ENCODE measurements at regions not wholly inside any gene's neighbourhood (a gene's known extent, or its start where the extent isn't known, plus 50 kb on each side); places are given as distances from the start of the nearest gene placed in this dataset.

- TF ChIP-seq CTCF (conservative IDR thresholded peaks at IDR 0.05 in 1 of 2, IDR thresholded peaks at IDR 0.05 in 1 of 2; ENCODE audit: extremely low read depth in 1 of 2, insufficient read depth in 1 of 2, low read depth in 1 of 2, low read length in 2 of 2) = no peak
- TF ChIP-seq EZH2 (IDR thresholded peaks at IDR 0.05; ENCODE audit: borderline replicate concordance, low read length) = no peak
Measured at GRCh38 chr3:187545366-187545765, 124.8 kb downstream of the SST start.
